ENCODE measurements at regions not wholly inside any gene's neighbourhood (a gene's known extent, or its start where the extent isn't known, plus 50 kb on each side); places are given as distances from the start of the nearest gene placed in this dataset.

DNA sequence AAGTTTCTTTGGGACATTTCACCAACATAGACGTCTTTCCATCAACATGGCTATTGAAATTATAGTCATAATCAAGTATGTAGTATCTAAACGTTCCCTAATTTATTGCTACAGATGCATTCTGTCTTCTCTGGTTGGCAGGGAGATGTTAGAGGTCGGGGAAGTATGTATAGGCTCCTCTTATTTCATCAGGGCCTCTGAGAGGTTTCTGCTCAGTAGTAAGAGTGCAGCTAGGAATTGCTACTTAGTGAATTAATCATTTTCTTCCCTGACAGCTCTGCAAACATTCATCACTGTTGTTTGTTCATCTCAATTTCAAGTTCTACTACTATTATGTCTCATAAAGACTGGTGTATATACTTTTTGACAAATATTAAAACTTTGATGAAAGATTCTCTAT, 309.7 kb upstream of the NR2F2 start:
- no peak overlapping the region for H3K4me3 ChIP-seq
- in situ Hi-C loops (cut with MboI): no loop called here

DNA sequence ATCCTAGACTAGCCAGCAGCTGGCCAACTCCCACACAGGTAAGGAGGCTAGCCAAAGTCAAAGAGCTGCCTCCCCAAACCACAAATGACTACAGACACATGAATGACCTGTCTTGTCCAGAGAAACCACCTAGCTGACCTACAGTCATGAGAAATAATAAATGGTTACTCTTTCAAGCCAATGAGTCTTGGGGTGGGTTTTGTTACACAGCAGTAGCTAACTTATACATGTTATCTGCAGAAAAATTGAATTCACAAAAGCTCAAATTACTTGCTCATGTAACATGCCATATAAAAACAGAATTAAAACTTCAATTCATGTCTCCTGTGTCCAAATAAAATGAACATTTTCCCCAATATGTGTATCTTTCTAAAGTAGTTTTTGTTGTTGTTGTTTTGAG, 307.4 kb upstream of the NR2F2 start:
- DNase-seq: no peak
- no peak overlapping the region for H2AFZ ChIP-seq
- H3K4me3 ChIP-seq: no peak overlapping the region
- H3K9me2 ChIP-seq (ENCODE audit: insufficient read depth): no peaks in the 10 kb centered on the region
- H3K9me3 ChIP-seq (ENCODE audit: low read depth): no peaks in the 10 kb centered on the region
- no peak overlapping the region for H3K9ac ChIP-seq
- H4K20me1 ChIP-seq (ENCODE audit: insufficient read depth): no peaks in the 10 kb centered on the region
- in situ Hi-C loops (cut with MboI): no loop called here
- no peaks in the 10 kb centered on the region for H3K4me1 ChIP-seq (ENCODE audit: insufficient read depth)
- TF ChIP-seq EZH2phosphoT487 (IDR thresholded peaks at IDR 0.05; ENCODE audit: insufficient read depth, low read depth) (no peak), EZH2 (IDR thresholded peaks at IDR 0.05; ENCODE audit: insufficient read depth, poor library complexity, severe bottlenecking) (no peak)
- H3F3A ChIP-seq (ENCODE audit: insufficient read depth): no peaks in the 10 kb centered on the region
- H3K27me3 ChIP-seq (replicated peaks; ENCODE audit: insufficient read depth): no peaks in the 10 kb centered on the region
- no peak overlapping the region for H3K4me2 ChIP-seq (ENCODE audit: unreplicated experiment)
- H3K27ac ChIP-seq: no peak overlapping the region
- H3K79me2 ChIP-seq (ENCODE audit: insufficient read depth): no peaks in the 10 kb centered on the region
- no peaks in the 10 kb centered on the region for H3K36me3 ChIP-seq (ENCODE audit: low read depth)

More for the DNA sequence above, 309.7 kb upstream of the NR2F2 start:
- Histone ChIP-seq H3K9me2 (ENCODE audit: insufficient read depth) (no peaks in the 10 kb centered on the region), H3K27me3 (replicated peaks; ENCODE audit: insufficient read depth) (no peaks in the 10 kb centered on the region), H3K4me1 (ENCODE audit: insufficient read depth) (no peaks in the 10 kb centered on the region), H2AFZ (no peak overlapping the region), H3K4me2 (ENCODE audit: unreplicated experiment) (no peak overlapping the region), H3K36me3 (ENCODE audit: low read depth) (no peaks in the 10 kb centered on the region), H3K27ac (no peak overlapping the region), H3K79me2 (ENCODE audit: insufficient read depth) (no peaks in the 10 kb centered on the region), H3K9ac (no peak overlapping the region), H3K9me3 (ENCODE audit: low read depth) (no peaks in the 10 kb centered on the region), H3F3A (ENCODE audit: insufficient read depth) (no peaks in the 10 kb centered on the region), H4K20me1 (ENCODE audit: insufficient read depth) (no peaks in the 10 kb centered on the region)
- no peak for DNase-seq
- WGBS, 2 experiments (ENCODE audit: low coverage in 1 of 2, low lambda C conversion rate in 2 of 2, missing lambda C conversion rate in 2 of 2): 32 to 35% methylated on average over 3 of the region's 3 CpGs
- TF ChIP-seq EZH2 (IDR thresholded peaks at IDR 0.05; ENCODE audit: insufficient read depth, poor library complexity, severe bottlenecking): no peak
- TF ChIP-seq EZH2phosphoT487 (IDR thresholded peaks at IDR 0.05; ENCODE audit: insufficient read depth, low read depth): no peak

DNA sequence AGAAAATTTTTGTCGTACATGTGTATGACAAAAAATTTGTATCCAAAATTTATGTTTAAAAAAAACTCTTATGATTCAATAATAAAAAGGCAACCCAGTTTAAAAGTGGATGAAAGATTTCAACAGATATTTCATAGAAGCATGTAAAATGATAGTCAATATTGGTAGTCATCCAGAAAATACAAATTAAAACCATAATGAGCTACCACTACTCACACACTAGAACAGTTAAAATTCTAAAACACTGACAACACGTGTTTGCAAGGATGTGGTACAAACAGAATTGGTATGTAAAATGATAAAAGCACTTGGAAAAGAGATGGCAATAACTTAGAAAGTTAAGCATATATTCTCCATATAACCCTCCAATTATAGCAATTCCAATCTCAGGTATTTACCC, 303.0 kb upstream of the NR2F2 start:
- Histone ChIP-seq H3K4me2 (ENCODE audit: unreplicated experiment) (no peak overlapping the region), H2AFZ (no peak overlapping the region), H3K9ac (no peak overlapping the region), H3K4me3 (no peak overlapping the region), H3K27ac (no peak overlapping the region), H3K36me3 (ENCODE audit: low read depth) (no peaks in the 10 kb centered on the region), H3K27me3 (replicated peaks; ENCODE audit: insufficient read depth) (no peaks in the 10 kb centered on the region), H3K9me3 (ENCODE audit: low read depth) (no peaks in the 10 kb centered on the region), H3F3A (ENCODE audit: insufficient read depth) (no peaks in the 10 kb centered on the region), H3K4me1 (ENCODE audit: insufficient read depth) (no peaks in the 10 kb centered on the region), H4K20me1 (ENCODE audit: insufficient read depth) (no peaks in the 10 kb centered on the region), H3K9me2 (ENCODE audit: insufficient read depth) (no peaks in the 10 kb centered on the region), H3K79me2 (ENCODE audit: insufficient read depth) (no peaks in the 10 kb centered on the region)
- in situ Hi-C loops (cut with MboI): no loop called here
- no peak for DNase-seq
- TF ChIP-seq EZH2 (IDR thresholded peaks at IDR 0.05; ENCODE audit: insufficient read depth, poor library complexity, severe bottlenecking) (no peak), EZH2phosphoT487 (IDR thresholded peaks at IDR 0.05; ENCODE audit: insufficient read depth, low read depth) (no peak)
- 35 to 40% methylated on average over 2 of the region's 2 CpGs for WGBS, 2 experiments (ENCODE audit: low coverage in 1 of 2, low lambda C conversion rate in 2 of 2, missing lambda C conversion rate in 2 of 2)

DNA sequence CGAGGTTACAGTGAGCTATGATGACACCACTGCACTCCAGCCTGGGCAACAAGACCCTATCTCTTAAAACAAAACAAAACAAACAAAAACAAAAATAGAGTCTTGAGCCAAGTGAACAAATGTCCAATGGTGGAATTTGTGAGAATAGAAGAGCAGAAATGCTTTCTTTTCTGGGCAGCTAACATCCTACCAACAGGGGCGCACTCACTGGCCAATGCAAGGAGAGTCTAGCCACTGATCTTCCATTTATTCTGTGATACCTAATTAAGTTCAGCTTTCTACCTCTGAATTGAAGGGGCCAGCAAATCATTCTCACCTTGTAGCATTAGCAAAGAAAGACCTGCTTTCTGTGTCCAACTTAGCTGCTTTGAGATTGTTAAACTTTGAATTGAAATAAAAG, 301.9 kb upstream of the NR2F2 start:
- Histone ChIP-seq H3K9ac (no peak overlapping the region), H3K4me3 (no peak overlapping the region), H3K27me3 (replicated peaks; ENCODE audit: insufficient read depth) (no peaks in the 10 kb centered on the region), H3K4me2 (ENCODE audit: unreplicated experiment) (no peak overlapping the region), H3K36me3 (ENCODE audit: low read depth) (no peaks in the 10 kb centered on the region), H3K79me2 (ENCODE audit: insufficient read depth) (no peaks in the 10 kb centered on the region), H3F3A (ENCODE audit: insufficient read depth) (no peaks in the 10 kb centered on the region), H3K27ac (no peak overlapping the region), H2AFZ (no peak overlapping the region), H3K4me1 (ENCODE audit: insufficient read depth) (no peaks in the 10 kb centered on the region), H3K9me3 (ENCODE audit: low read depth) (no peaks in the 10 kb centered on the region), H4K20me1 (ENCODE audit: insufficient read depth) (no peaks in the 10 kb centered on the region), H3K9me2 (ENCODE audit: insufficient read depth) (no peaks in the 10 kb centered on the region)
- DNase-seq: no peak
- in situ Hi-C loops (cut with MboI): no loop called here
- TF ChIP-seq EZH2 (IDR thresholded peaks at IDR 0.05; ENCODE audit: insufficient read depth, poor library complexity, severe bottlenecking) (no peak), EZH2phosphoT487 (IDR thresholded peaks at IDR 0.05; ENCODE audit: insufficient read depth, low read depth) (no peak)
- WGBS, 2 experiments (ENCODE audit: low coverage in 1 of 2, low lambda C conversion rate in 2 of 2, missing lambda C conversion rate in 2 of 2): 75 to 78% methylated on average over 2 of the region's 2 CpGs

DNA sequence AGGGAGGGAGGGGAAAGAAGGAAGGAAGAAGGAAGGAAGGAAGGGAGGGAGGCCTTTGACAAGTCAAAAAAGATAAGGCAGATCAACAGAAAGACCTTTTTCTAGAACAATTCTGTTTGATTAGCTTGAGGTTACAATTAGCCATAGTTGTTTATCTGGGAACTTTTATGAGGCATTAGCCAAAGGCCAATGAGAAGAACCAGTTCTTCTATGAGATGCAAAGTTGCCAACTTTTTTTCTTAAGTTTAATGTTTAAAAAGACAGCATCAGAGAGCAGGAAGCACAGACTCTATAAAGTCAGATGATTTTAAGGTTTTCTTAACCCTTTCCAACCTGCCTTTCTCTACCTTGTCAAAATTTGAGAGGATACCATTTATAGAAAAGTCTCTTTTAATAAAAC, 301.3 kb upstream of the NR2F2 start:
- Histone ChIP-seq H3K4me2 (ENCODE audit: unreplicated experiment) (no peak overlapping the region), H3K27me3 (replicated peaks; ENCODE audit: insufficient read depth) (no peaks in the 10 kb centered on the region), H3K9me2 (ENCODE audit: insufficient read depth) (no peaks in the 10 kb centered on the region), H3F3A (ENCODE audit: insufficient read depth) (no peaks in the 10 kb centered on the region), H3K9me3 (ENCODE audit: low read depth) (no peaks in the 10 kb centered on the region), H3K36me3 (ENCODE audit: low read depth) (no peaks in the 10 kb centered on the region), H2AFZ (no peak overlapping the region), H3K4me1 (ENCODE audit: insufficient read depth) (no peaks in the 10 kb centered on the region), H3K27ac (no peak overlapping the region), H4K20me1 (ENCODE audit: insufficient read depth) (no peaks in the 10 kb centered on the region), H3K4me3 (no peak overlapping the region), H3K79me2 (ENCODE audit: insufficient read depth) (no peaks in the 10 kb centered on the region), H3K9ac (no peak overlapping the region)
- no peak for DNase-seq
- in situ Hi-C loops (cut with MboI): no loop called here
- no peak for TF ChIP-seq EZH2 (IDR thresholded peaks at IDR 0.05; ENCODE audit: insufficient read depth, poor library complexity, severe bottlenecking)

All from GM23248 (cell line).